OCI-LY7 (cell line): ENCODE measurements at regions not wholly inside any gene's neighbourhood (a gene's known extent, or its start where the extent isn't known, plus 50 kb on each side); places are given as distances from the start of the nearest gene placed in this dataset.

Experiments used
- BruUV-seq: library from RNA; stranded (reverse); fragments of 400-500 nt; replicated peaks from 2 replicates; lab custom pipeline; 2021; lab: Mats Ljungman, UMichigan
- CTCF ChIA-PET: fragments of 300-600 bp; sonication (Branson Sonifier 250); formaldehyde crosslinking; loops from one replicate; lab custom pipeline; 2022; ENCODE audit warnings: antibody characterized with exemption; ENCODE audit not compliant: unreplicated experiment; lab: Charles Lee
- POLR2A ChIA-PET: fragments of 300-600 bp; sonication (Branson Sonifier 250); formaldehyde crosslinking; loops from one replicate; lab custom pipeline; 2022; ENCODE audit warnings: antibody characterized with exemption; lab: Charles Lee
- DNase-seq: peaks from one replicate; pipeline ENCODE4 v3.0.0-alpha.2; 2015; ENCODE audit warnings: low spot score
- H2AFZ ChIP-seq: fragments of 200-600 bp; sonication (generic), shearing (Covaris generic); 2 replicates; pipeline ENCODE4 v1.6.1; 2014; ENCODE audit warnings: mild to moderate bottlenecking, antibody characterized with exemption, low read length, moderate library complexity
- H3K27ac ChIP-seq: fragments of 200-600 bp; sonication (generic); 2 replicates; pipeline ENCODE4 v1.5.1; 2014; ENCODE audit warnings: mixed run types, low read depth, mild to moderate bottlenecking, moderate library complexity, low read length, inconsistent platforms; ENCODE audit not compliant: poor library complexity, severe bottlenecking
- H3K36me3 ChIP-seq: fragments of 200-600 bp; sonication (generic); 2 replicates; pipeline ENCODE4 v1.6.1; 2014; ENCODE audit warnings: mild to moderate bottlenecking, antibody characterized with exemption, low read length, moderate library complexity, mixed read lengths; ENCODE audit not compliant: insufficient read depth
- H3K4me1 ChIP-seq: fragments of 200-600 bp; sonication (generic); 2 replicates; pipeline ENCODE4 v1.5.1; 2014; ENCODE audit warnings: mild to moderate bottlenecking, low read length; ENCODE audit not compliant: insufficient read depth, poor library complexity, severe bottlenecking
- H3K4me2 ChIP-seq: fragments of 200-600 bp; sonication (generic); 2 replicates; pipeline ENCODE4 v1.6.1; 2014; ENCODE audit warnings: mild to moderate bottlenecking, low read length
- H3K4me3 ChIP-seq: fragments of 200-600 bp; sonication (generic); 2 replicates; pipeline ENCODE4 v1.5.1; 2014; ENCODE audit warnings: mild to moderate bottlenecking, low read depth, low read length; ENCODE audit not compliant: poor library complexity, severe bottlenecking
- H3K79me2 ChIP-seq: fragments of 200-600 bp; sonication (generic); 2 replicates; pipeline ENCODE4 v1.6.1; 2016; ENCODE audit warnings: low read depth, mild to moderate bottlenecking, low read length, moderate library complexity, mixed read lengths; ENCODE audit not compliant: insufficient read depth
- H3K9me2 ChIP-seq: fragments of 200-600 bp; sonication (generic); 2 replicates; pipeline ENCODE4 v1.6.1; 2016; ENCODE audit warnings: mild to moderate bottlenecking, low read length, mixed read lengths; ENCODE audit not compliant: insufficient read depth
- H3K9me3 ChIP-seq: fragments of 200-600 bp; sonication (generic); 2 replicates; pipeline ENCODE4 v1.6.1; 2014; ENCODE audit warnings: mild to moderate bottlenecking, mixed run types, low read length, mixed read lengths
- H4K20me1 ChIP-seq: fragments of 200-600 bp; sonication (generic); 2 replicates; pipeline ENCODE4 v1.6.1; 2014; ENCODE audit warnings: mild to moderate bottlenecking, antibody characterized with exemption, low read length, moderate library complexity, mixed read lengths; ENCODE audit not compliant: insufficient read depth
- EZH2phosphoT487 ChIP-seq: fragments of 200-600 bp; sonication (generic); IDR thresholded peaks from 2 replicates; pipeline ENCODE4 v1.6.1; 2018; ENCODE audit warnings: low read depth, borderline replicate concordance, mild to moderate bottlenecking, mixed run types, antibody characterized with exemption, low read length, moderate library complexity, mixed read lengths
- intact Hi-C: fragments of 100-400 bp; cut with micrococcal nuclease; formaldehyde crosslinking; loops from one replicate; pipeline ENCODE4 v1.10.0; 2022; ENCODE audit not compliant: unreplicated experiment
- TF ChIP-seq, protein P1 (sequence below): fragments of 200-600 bp; sonication (generic); conservative IDR thresholded peaks from 2 replicates; pipeline ENCODE4 v1.5.1; 2014; ENCODE audit warnings: mild to moderate bottlenecking, antibody characterized with exemption, low read length, moderate library complexity, mixed read lengths

DNA sequence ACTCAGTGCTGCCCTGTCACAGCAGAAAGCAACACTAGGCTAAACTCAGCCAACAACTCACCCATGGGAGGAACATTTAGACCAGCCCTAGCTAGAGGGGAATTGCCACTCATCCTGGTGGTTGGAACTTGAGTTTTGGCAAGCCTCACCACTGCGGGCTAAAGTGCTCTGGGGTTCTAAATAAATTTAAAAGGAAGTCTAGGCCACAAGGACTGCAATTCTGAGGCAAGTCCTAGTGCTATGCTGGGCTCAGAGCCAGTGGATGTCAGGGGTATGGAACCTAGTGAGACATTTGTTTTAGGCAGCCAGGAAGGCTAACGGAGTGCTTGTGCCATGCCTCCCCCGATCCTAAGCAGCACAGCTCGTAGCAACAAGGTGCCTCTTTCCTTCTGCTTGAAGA is 78.0 kb downstream of the RGS13 start:
- DNase-seq: no peak
- Histone ChIP-seq H2AFZ (no peak overlapping the region), H3K9me2 (no peaks in the 10 kb centered on the region), H3K9me3 (no peaks in the 10 kb centered on the region), H3K27ac (no peak overlapping the region), H3K4me1 (no peaks in the 10 kb centered on the region), H3K79me2 (no peaks in the 10 kb centered on the region), H4K20me1 (no peaks in the 10 kb centered on the region), H3K4me3 (no peak overlapping the region), H3K36me3 (no peaks in the 10 kb centered on the region), H3K4me2 (no peak overlapping the region)
- BruUV-seq: no TSS peak
- CTCF ChIA-PET: no interaction called here
- intact Hi-C loops: no loop called here
- TF ChIP-seq EZH2phosphoT487: no peak
- TF ChIP-seq, protein P1, sequence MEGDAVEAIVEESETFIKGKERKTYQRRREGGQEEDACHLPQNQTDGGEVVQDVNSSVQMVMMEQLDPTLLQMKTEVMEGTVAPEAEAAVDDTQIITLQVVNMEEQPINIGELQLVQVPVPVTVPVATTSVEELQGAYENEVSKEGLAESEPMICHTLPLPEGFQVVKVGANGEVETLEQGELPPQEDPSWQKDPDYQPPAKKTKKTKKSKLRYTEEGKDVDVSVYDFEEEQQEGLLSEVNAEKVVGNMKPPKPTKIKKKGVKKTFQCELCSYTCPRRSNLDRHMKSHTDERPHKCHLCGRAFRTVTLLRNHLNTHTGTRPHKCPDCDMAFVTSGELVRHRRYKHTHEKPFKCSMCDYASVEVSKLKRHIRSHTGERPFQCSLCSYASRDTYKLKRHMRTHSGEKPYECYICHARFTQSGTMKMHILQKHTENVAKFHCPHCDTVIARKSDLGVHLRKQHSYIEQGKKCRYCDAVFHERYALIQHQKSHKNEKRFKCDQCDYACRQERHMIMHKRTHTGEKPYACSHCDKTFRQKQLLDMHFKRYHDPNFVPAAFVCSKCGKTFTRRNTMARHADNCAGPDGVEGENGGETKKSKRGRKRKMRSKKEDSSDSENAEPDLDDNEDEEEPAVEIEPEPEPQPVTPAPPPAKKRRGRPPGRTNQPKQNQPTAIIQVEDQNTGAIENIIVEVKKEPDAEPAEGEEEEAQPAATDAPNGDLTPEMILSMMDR: no peak
- POLR2A ChIA-PET: no interaction called here

DNA sequence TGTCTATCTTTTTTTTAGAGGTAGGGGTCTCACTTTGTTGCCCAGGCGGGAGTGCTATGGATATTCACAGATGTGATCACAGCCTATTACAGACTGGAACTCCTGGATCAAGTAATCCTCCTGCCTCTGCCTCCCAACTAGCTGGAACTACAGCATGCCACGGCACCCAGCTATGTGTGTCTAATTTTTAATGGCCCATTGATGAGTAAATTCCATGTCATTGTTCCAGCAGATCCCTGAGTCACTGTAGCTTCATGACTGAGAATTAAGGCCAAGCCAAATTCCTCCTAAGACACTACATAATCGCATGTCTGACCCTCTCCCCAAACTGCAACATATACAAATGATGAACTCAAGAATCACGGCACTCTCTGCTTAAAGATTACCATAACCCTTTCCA is 84.2 kb upstream of the RGS2 start:
- no peaks in the 10 kb centered on the region for H3K79me2 ChIP-seq
- CTCF ChIA-PET: no interaction called here
- no peak overlapping the region for H3K4me2 ChIP-seq
- no peak overlapping the region for H3K4me3 ChIP-seq
- POLR2A ChIA-PET: no interaction called here
- intact Hi-C loops: no loop called here
- no peaks in the 10 kb centered on the region for H4K20me1 ChIP-seq
- no peak for DNase-seq
- H3K4me1 ChIP-seq: no peaks in the 10 kb centered on the region
- no peaks in the 10 kb centered on the region for H3K9me2 ChIP-seq
- no TSS peak for BruUV-seq
- TF ChIP-seq, protein P1: no peak
- TF ChIP-seq EZH2phosphoT487: no peak
- no peaks in the 10 kb centered on the region for H3K36me3 ChIP-seq
- no peaks in the 10 kb centered on the region for H3K9me3 ChIP-seq
- no peak overlapping the region for H3K27ac ChIP-seq
- no peak overlapping the region for H2AFZ ChIP-seq

DNA sequence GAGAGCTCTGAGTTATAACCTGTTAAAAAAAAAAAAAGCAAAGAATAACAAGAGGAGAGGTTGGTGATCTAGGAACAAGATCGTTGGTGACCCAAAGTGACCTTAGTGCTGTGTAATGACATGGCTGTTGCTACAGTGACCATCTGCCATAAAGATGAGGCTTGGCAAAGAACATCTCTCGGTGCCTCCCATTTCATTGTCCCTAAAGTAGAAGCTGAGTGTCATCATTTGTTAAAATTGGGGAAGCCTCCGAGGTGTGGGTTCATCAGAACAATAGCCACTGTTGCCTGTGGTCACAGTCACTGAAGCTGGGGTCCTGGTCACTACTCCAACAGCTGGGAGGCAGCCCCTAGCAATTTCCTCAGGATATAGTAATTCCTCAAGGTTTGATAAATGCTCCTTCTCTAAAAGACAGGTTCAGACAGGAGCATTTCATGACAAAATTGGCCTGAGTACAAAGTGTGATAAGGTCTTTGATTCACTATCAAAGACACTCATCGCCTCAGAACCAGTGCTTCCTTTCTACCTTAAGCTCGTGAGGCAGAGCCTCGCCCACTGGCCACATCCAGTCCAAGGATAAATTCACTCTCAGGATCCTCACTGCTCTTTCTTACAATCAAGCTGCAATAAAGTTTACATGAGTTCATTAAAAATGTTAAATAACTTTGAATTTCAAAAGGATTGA is 81.9 kb upstream of the RGS2 start:
- H3K27ac ChIP-seq: no peak overlapping the region
- TF ChIP-seq, protein P1: no peak
- TF ChIP-seq EZH2phosphoT487: no peak
- intact Hi-C loops: no loop called here
- H3K4me2 ChIP-seq: no peak overlapping the region
- no peaks in the 10 kb centered on the region for H3K9me3 ChIP-seq
- no peaks in the 10 kb centered on the region for H3K36me3 ChIP-seq
- no peaks in the 10 kb centered on the region for H4K20me1 ChIP-seq
- H3K9me2 ChIP-seq: no peaks in the 10 kb centered on the region
- DNase-seq: no peak
- POLR2A ChIA-PET: interaction anchor here (0.6 to 1.4 kb wide), 4 partner anchors 51 to 229 kb away, joined by 3 read pairs; no protein-coding TSS in a partner anchor
- no TSS peak for BruUV-seq
- H3K4me1 ChIP-seq: no peaks in the 10 kb centered on the region
- no peak overlapping the region for H2AFZ ChIP-seq
- CTCF ChIA-PET: no interaction called here
- no peak overlapping the region for H3K4me3 ChIP-seq
- H3K79me2 ChIP-seq: no peaks in the 10 kb centered on the region
